H9 (cell line): ENCODE measurements at regions not wholly inside any gene's neighbourhood (a gene's known extent, or its start where the extent isn't known, plus 50 kb on each side); places are given as distances from the start of the nearest gene placed in this dataset.

Experiments used
- DNase-seq: peaks from one replicate; pipeline ENCODE4 v3.0.0-alpha.2; 2017
- H2AFZ ChIP-seq: one replicate; pipeline ENCODE4 v1.6.1; 2013; ENCODE audit warnings: mild to moderate bottlenecking, low read length, control low read depth, moderate library complexity
- H2AK5ac ChIP-seq: 2 replicates; pipeline ENCODE4 v1.6.1; 2013; ENCODE audit warnings: low read length, control low read depth, mixed read lengths; ENCODE audit not compliant: insufficient read length
- H2BK120ac ChIP-seq: one replicate; pipeline ENCODE4 v1.6.1; 2013; ENCODE audit warnings: low read depth, mild to moderate bottlenecking, low read length, control low read depth, inconsistent platforms; ENCODE audit not compliant: poor library complexity, severe bottlenecking
- H2BK12ac ChIP-seq: 2 replicates; pipeline ENCODE4 v1.6.1; 2013; ENCODE audit warnings: low read length, control low read depth, mixed read lengths, low read depth; ENCODE audit not compliant: insufficient read length
- H2BK15ac ChIP-seq: 2 replicates; pipeline ENCODE4 v1.6.1; 2013; ENCODE audit warnings: low read depth, low read length, control low read depth
- H2BK20ac ChIP-seq: one replicate; pipeline ENCODE4 v1.6.1; 2013; ENCODE audit warnings: low read depth, mild to moderate bottlenecking, low read length, control low read depth, inconsistent platforms; ENCODE audit not compliant: poor library complexity, severe bottlenecking
- H2BK5ac ChIP-seq: 2 replicates; pipeline ENCODE4 v1.6.1; 2013; ENCODE audit warnings: low read length, control low read depth, mixed read lengths; ENCODE audit not compliant: insufficient read length
- H3K14ac ChIP-seq: 2 replicates; pipeline ENCODE4 v1.6.1; 2013; ENCODE audit warnings: low read length, control low read depth; ENCODE audit not compliant: insufficient read depth
- H3K18ac ChIP-seq: 2 replicates; pipeline ENCODE4 v1.6.1; 2013; ENCODE audit warnings: low read depth, mild to moderate bottlenecking, mixed read lengths, low read length, control low read depth; ENCODE audit not compliant: insufficient read length
- H3K23ac ChIP-seq: 2 replicates; pipeline ENCODE4 v1.6.1; 2013; ENCODE audit warnings: low read length, control low read depth, mixed read lengths, low read depth; ENCODE audit not compliant: insufficient read length
- H3K23me2 ChIP-seq: 2 replicates; pipeline ENCODE4 v1.6.1; 2013; ENCODE audit warnings: low read depth, mild to moderate bottlenecking, mixed read lengths, low read length, control low read depth; ENCODE audit not compliant: insufficient read length, poor library complexity, severe bottlenecking
- H3K27ac ChIP-seq: 2 replicates; pipeline ENCODE4 v1.5.1; 2013; ENCODE audit warnings: low read length, control low read depth, mixed read lengths, low read depth; ENCODE audit not compliant: insufficient read length
- H3K27me3 ChIP-seq: 2 replicates; pipeline ENCODE4 v1.6.1; 2013; ENCODE audit warnings: low read length, control low read depth, inconsistent platforms; ENCODE audit not compliant: insufficient read depth
- H3K4ac ChIP-seq: 2 replicates; pipeline ENCODE4 v1.6.1; 2013; ENCODE audit warnings: low read depth, mild to moderate bottlenecking, control low read depth, inconsistent platforms, low read length, moderate library complexity
- H3K4me1 ChIP-seq: 2 replicates; pipeline ENCODE4 v1.6.1; 2013; ENCODE audit warnings: low read length, control low read depth, inconsistent platforms; ENCODE audit not compliant: insufficient read depth
- H3K4me2 ChIP-seq: 2 replicates; pipeline ENCODE4 v1.6.1; 2013; ENCODE audit warnings: low read length, control low read depth, mixed read lengths; ENCODE audit not compliant: insufficient read length, insufficient read depth
- H3K56ac ChIP-seq: 2 replicates; pipeline ENCODE4 v1.6.1; 2013; ENCODE audit warnings: low read depth, mild to moderate bottlenecking, mixed read lengths, low read length, control low read depth; ENCODE audit not compliant: insufficient read length
- H3K79me1 ChIP-seq: 2 replicates; pipeline ENCODE4 v1.6.1; 2013; ENCODE audit warnings: low read depth, mild to moderate bottlenecking, moderate library complexity, low read length, control low read depth, inconsistent platforms; ENCODE audit not compliant: insufficient read depth, poor library complexity, severe bottlenecking
- H3K79me2 ChIP-seq: 2 replicates; pipeline ENCODE4 v1.6.1; 2013; ENCODE audit warnings: low read length, control low read depth, inconsistent platforms; ENCODE audit not compliant: insufficient read depth
- H3K9ac ChIP-seq: 2 replicates; pipeline ENCODE4 v1.6.1; 2013; ENCODE audit warnings: low read length, control low read depth, mixed read lengths; ENCODE audit not compliant: insufficient read length; ENCODE audit errors: extremely low read depth
- H3K9me3 ChIP-seq: one replicate; pipeline ENCODE4 v1.6.1; 2013; ENCODE audit warnings: low read depth, low read length, inconsistent platforms; ENCODE audit not compliant: control insufficient read depth
- H3T11ph ChIP-seq: one replicate; pipeline ENCODE4 v1.6.1; 2013; ENCODE audit warnings: mild to moderate bottlenecking, low read length, control low read depth, inconsistent platforms
- H4K20me1 ChIP-seq: one replicate; pipeline ENCODE4 v1.6.1; 2013; ENCODE audit not compliant: control insufficient read depth, insufficient read length, insufficient read depth
- H4K5ac ChIP-seq: 2 replicates; pipeline ENCODE4 v1.6.1; 2013; ENCODE audit warnings: low read depth, mild to moderate bottlenecking, mixed read lengths, low read length, control low read depth; ENCODE audit not compliant: insufficient read length
- H4K8ac ChIP-seq: replicated peaks from 2 replicates; pipeline ENCODE4 v1.6.1; 2013; ENCODE audit warnings: low read length, control low read depth, mixed read lengths, low read depth; ENCODE audit not compliant: insufficient read length
- H4K91ac ChIP-seq: 2 replicates; pipeline ENCODE4 v1.6.1; 2013; ENCODE audit warnings: low read depth, mild to moderate bottlenecking, moderate library complexity, mixed read lengths, low read length, control low read depth; ENCODE audit not compliant: insufficient read length
- H3K27ac Mint-ChIP-seq, 3 experiments: 2 replicates in 2 of 3; 3 replicates in 1 of 3; pipeline ENCODE4 v1.8.0; 2020 to 2021; ENCODE audit warnings: mixed read lengths in 3 of 3, mild to moderate bottlenecking in 1 of 3, moderate library complexity in 1 of 3
- H3K27me3 Mint-ChIP-seq: 2 replicates; pipeline ENCODE4 v1.8.0; 2021; ENCODE audit warnings: low read depth, mild to moderate bottlenecking, moderate library complexity, mixed read lengths
- H3K36me3 Mint-ChIP-seq, 3 experiments: 2 replicates in 2 of 3; 3 replicates in 1 of 3; pipeline ENCODE4 v1.8.0; 2020 to 2021; ENCODE audit warnings: low read depth in 3 of 3, mixed read lengths in 3 of 3; ENCODE audit not compliant: insufficient read depth in 1 of 3
- H3K4me1 Mint-ChIP-seq, 2 experiments: 2 replicates each; pipeline ENCODE4 v1.8.0; 2020; ENCODE audit warnings: mixed read lengths in 2 of 2
- H3K4me3 Mint-ChIP-seq, 2 experiments: 2 replicates in 1 of 2; 3 replicates in 1 of 2; pipeline ENCODE4 v1.8.0; 2020 to 2021; ENCODE audit warnings: mild to moderate bottlenecking in 2 of 2, mixed read lengths in 2 of 2, moderate library complexity in 1 of 2
- H3K9me3 Mint-ChIP-seq, 2 experiments: 2 replicates in 1 of 2; 3 replicates in 1 of 2; pipeline ENCODE4 v1.8.0; 2020; ENCODE audit warnings: mild to moderate bottlenecking in 2 of 2, mixed read lengths in 2 of 2, moderate library complexity in 1 of 2
- CTCF ChIP-seq: fragments of 200-600 bp; sonication (generic); conservative IDR thresholded peaks from 3 replicates; pipeline ENCODE4 v1.8.0; 2021; ENCODE audit warnings: antibody characterized with exemption, mild to moderate bottlenecking
- WGBS: extraction: QIAGEN DNeasy Blood & Tissue Kit; methylation state at CpG from one replicate; pipeline ENCODE4 v1.1.7; 2013; ENCODE audit warnings: missing lambda C conversion rate, low lambda C conversion rate, mixed read lengths; ENCODE audit not compliant: insufficient read length; ENCODE audit errors: extremely low coverage; 5-methylcytosine and 5-hydroxymethylcytosine counted together

- H3K79me2 ChIP-seq = no peaks in the 10 kb centered on the region
- H3K79me1 ChIP-seq = no peaks in the 10 kb centered on the region
- H2BK5ac ChIP-seq = no peak overlapping the region
- H2BK20ac ChIP-seq = no peak overlapping the region
- H3K9me3 ChIP-seq = no peaks in the 10 kb centered on the region
- H3K56ac ChIP-seq = no peak overlapping the region
- H3K23ac ChIP-seq = no peak overlapping the region
- no peak overlapping the region for H2AFZ ChIP-seq
- no peak overlapping the region for H4K91ac ChIP-seq
- H3T11ph ChIP-seq = no peak overlapping the region
- H3K4me2 ChIP-seq = no peak overlapping the region
- no peaks in the 10 kb centered on the region for H3K23me2 ChIP-seq
- H3K36me3 Mint-ChIP-seq = peaks cover 0 to 7% (median 5%) of the 10 kb centered on the region in 3 experiments; a peak in 2 of 7 replicates
- no peak overlapping the region for H3K4me3 Mint-ChIP-seq
- H3K9ac ChIP-seq = no peak overlapping the region
- H3K18ac ChIP-seq = no peak overlapping the region
- H4K5ac ChIP-seq = no peak overlapping the region
- no peak overlapping the region for H2BK12ac ChIP-seq
- H2AK5ac ChIP-seq = no peak overlapping the region
- no peak overlapping the region for H3K14ac ChIP-seq
- H4K8ac ChIP-seq = no peak overlapping the region
- no peak overlapping the region for H3K4ac ChIP-seq
- no peak for DNase-seq
- TF ChIP-seq CTCF = no peak
- H3K4me1 ChIP-seq = no peaks in the 10 kb centered on the region
- peaks cover 14% of the 10 kb centered on the region for H3K27me3 Mint-ChIP-seq
- no peaks in the 10 kb centered on the region for H3K27me3 ChIP-seq
- no CpG with 5 or more reads among the region's 1 CpG for WGBS
- H4K20me1 ChIP-seq = no peaks in the 10 kb centered on the region
- H2BK120ac ChIP-seq = no peak overlapping the region
- H3K27ac Mint-ChIP-seq = no peak overlapping the region
- H2BK15ac ChIP-seq = no peak overlapping the region
- no peak overlapping the region for H3K27ac ChIP-seq
- peaks cover 13 to 16% of the 10 kb centered on the region in 2 experiments; a peak in 3 of 5 replicates for H3K9me3 Mint-ChIP-seq
- H3K4me1 Mint-ChIP-seq = no peaks in the 10 kb centered on the region
Measured at GRCh38 chr2:65518751-65519150, 86.4 kb upstream of the SPRED2 start.
